WERI-Rb-1 (cell line): ENCODE measurements at regions not wholly inside any gene's neighbourhood (a gene's known extent, or its start where the extent isn't known, plus 50 kb on each side); places are given as distances from the start of the nearest gene placed in this dataset.

Experiments
- DNase-seq: peaks from one replicate; pipeline ENCODE4 v3.0.0-alpha.2; 2020
- H3K27ac ChIP-seq: fragments of 250-450 bp; sonication (Bioruptor Pico); 2 replicates; pipeline ENCODE4 v1.5.1; 2020; ENCODE audit warnings: mild to moderate bottlenecking, moderate library complexity
- H3K27me3 ChIP-seq: fragments of 250-450 bp; sonication (Bioruptor Pico); 2 replicates; pipeline ENCODE4 v1.5.1; 2021; ENCODE audit warnings: mild to moderate bottlenecking, low read depth, moderate library complexity; ENCODE audit not compliant: insufficient read depth, severe bottlenecking
- H3K36me3 ChIP-seq: fragments of 250-450 bp; sonication (Bioruptor Pico); 2 replicates; pipeline ENCODE4 v1.5.1; 2020; ENCODE audit warnings: mild to moderate bottlenecking, moderate library complexity
- H3K4me3 ChIP-seq: 2 replicates; pipeline ENCODE4 v1.5.1; 2011; ENCODE audit warnings: low read depth, mild to moderate bottlenecking, control low read depth, low read length
- H3K9me3 ChIP-seq: fragments of 250-450 bp; sonication (Bioruptor Pico); 2 replicates; pipeline ENCODE4 v1.5.1; 2021; ENCODE audit warnings: mild to moderate bottlenecking, moderate library complexity; ENCODE audit not compliant: severe bottlenecking
- TF ChIP-seq, protein P1 (sequence below): IDR thresholded peaks from 2 replicates; pipeline ENCODE4 v1.5.1; 2011; ENCODE audit warnings: low read depth, mild to moderate bottlenecking, control low read depth, inconsistent platforms, low read length

DNA sequence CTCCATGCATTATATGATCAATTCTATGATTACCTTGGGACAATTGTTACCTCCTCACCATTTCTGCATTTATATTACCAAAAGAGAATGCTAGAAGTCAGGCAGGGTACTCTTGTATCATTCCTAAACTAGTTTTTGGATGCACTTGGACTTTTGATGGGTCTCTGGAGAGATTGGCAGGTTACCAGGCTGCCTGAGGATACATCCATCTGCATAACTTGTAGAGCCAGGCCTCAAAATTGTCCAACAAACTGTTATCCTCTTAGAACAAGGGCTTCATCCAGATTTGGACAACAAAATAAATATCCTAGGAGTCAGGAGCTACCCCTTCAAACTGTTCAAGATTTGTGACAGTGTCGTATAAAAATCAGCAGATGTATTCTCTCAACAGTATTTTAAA, 326.1 kb downstream of the IL15 start:
- TF ChIP-seq, protein P1, sequence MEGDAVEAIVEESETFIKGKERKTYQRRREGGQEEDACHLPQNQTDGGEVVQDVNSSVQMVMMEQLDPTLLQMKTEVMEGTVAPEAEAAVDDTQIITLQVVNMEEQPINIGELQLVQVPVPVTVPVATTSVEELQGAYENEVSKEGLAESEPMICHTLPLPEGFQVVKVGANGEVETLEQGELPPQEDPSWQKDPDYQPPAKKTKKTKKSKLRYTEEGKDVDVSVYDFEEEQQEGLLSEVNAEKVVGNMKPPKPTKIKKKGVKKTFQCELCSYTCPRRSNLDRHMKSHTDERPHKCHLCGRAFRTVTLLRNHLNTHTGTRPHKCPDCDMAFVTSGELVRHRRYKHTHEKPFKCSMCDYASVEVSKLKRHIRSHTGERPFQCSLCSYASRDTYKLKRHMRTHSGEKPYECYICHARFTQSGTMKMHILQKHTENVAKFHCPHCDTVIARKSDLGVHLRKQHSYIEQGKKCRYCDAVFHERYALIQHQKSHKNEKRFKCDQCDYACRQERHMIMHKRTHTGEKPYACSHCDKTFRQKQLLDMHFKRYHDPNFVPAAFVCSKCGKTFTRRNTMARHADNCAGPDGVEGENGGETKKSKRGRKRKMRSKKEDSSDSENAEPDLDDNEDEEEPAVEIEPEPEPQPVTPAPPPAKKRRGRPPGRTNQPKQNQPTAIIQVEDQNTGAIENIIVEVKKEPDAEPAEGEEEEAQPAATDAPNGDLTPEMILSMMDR, result no peak
- no peaks in the 10 kb centered on the region for H3K9me3 ChIP-seq
- no peaks in the 10 kb centered on the region for H3K36me3 ChIP-seq
- H3K4me3 ChIP-seq, result no peak overlapping the region
- H3K27me3 ChIP-seq, result no peaks in the 10 kb centered on the region
- no peak overlapping the region for H3K27ac ChIP-seq
- DNase-seq, result no peak

DNA sequence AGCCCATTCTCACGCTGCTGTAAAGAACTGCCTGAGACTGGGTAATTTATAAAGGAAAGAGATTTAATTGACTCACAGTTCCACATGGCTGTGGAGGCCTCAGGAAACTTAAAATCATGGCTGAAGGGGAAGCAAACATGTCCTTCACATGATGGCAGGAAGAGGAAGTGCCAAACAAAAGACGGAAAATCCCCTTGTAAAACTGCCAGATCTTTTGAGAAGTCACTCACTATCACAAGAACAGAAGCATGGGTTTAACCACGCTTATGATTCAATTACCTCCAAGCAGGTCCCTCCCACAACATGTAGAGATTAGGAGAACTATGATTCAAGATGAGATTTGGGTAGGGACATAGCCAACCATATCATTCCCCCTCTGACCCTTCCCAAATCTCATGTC, 335.5 kb downstream of the IL15 start:
- TF ChIP-seq, protein P1, result no peak
- H3K36me3 ChIP-seq, result no peaks in the 10 kb centered on the region
- no peak for DNase-seq

DNA sequence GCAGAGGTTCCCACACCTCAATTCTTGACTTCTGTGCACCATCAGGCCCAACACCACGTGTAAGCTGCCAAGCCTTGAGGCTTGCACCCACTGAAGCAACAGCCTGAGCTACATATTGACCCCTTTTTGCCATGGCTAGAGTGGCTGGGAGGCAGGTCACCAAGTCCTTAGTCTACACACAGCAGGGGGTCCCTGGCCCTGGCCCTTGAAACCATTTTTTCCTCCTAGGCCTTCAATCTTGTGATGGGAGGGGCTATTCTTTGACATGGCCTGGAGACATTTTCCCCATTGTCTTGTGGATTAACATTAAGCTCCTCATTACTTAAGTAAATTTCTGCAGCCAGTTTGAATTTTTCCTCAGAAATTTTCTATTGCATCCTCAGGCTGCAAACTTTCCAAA, 336.6 kb downstream of the IL15 start:
- TF ChIP-seq, protein P1, result no peak
- no peaks in the 10 kb centered on the region for H3K36me3 ChIP-seq
- H3K9me3 ChIP-seq, result no peaks in the 10 kb centered on the region
- DNase-seq, result no peak
- H3K27me3 ChIP-seq, result no peaks in the 10 kb centered on the region
- no peak overlapping the region for H3K27ac ChIP-seq
- no peak overlapping the region for H3K4me3 ChIP-seq

More for the DNA sequence above, 335.5 kb downstream of the IL15 start:
- Histone ChIP-seq H3K27ac (no peak overlapping the region), H3K27me3 (no peaks in the 10 kb centered on the region), H3K9me3 (no peaks in the 10 kb centered on the region), H3K4me3 (no peak overlapping the region)
